Hematopoietic multipotent progenitor cell (in vitro differentiated cells): ENCODE measurements at regions not wholly inside any gene's neighbourhood (a gene's known extent, or its start where the extent isn't known, plus 50 kb on each side); places are given as distances from the start of the nearest gene placed in this dataset.

ENCODE experiments used
- DNase-seq, 3 donors: peaks; one replicate each; pipeline ENCODE4 v3.0.0-alpha.2; 2011 to 2015; ENCODE audit warnings: low read depth in 2 of 3, low spot score in 2 of 3

- DNase-seq = no peak
Measured at GRCh38 chrX:138777230-138777629, 65.7 kb upstream of the FGF13 start.

GRCh38 chrX:138775517-138775916 is 64.0 kb upstream of the FGF13 start:
- DNase-seq = peak in 2 of 3 donors; percentile 5 to 50

GRCh38 chrX:138771047-138771446 is 59.5 kb upstream of the FGF13 start:
- DNase-seq = no peak

- no peak for DNase-seq
Measured at GRCh38 chrX:138769918-138770317, 58.4 kb upstream of the FGF13 start.

- no peak for DNase-seq
Measured at GRCh38 chrX:138765051-138765450, 53.5 kb upstream of the FGF13 start.

GRCh38 chrX:138763761-138764160 is 52.2 kb upstream of the FGF13 start:
- DNase-seq = no peak

GRCh38 chrX:138761380-138761779 is 49.9 kb upstream of the FGF13 start:
- DNase-seq = no peak
